ENCODE measurements at regions not wholly inside any gene's neighbourhood (a gene's known extent, or its start where the extent isn't known, plus 50 kb on each side); places are given as distances from the start of the nearest gene placed in this dataset.

DNA sequence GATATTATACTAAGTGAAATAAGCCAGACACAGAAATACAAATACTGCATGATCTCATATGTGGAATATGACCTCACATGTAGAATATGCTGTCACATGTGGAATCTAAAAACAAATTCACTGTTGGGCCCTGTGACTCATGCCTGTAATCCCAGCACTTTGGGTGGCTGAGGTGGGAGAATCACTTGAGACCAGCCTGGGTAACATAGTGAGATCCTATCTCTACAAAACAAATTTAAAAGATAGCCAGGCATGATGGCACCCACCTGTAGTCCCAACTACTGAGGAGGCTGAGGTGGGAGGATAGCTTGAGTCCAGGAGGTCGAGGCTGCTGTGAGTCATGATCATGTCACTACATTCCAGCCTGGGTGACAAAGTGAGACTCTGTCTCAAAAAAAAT lies 160.3 kb downstream of the PTEN start:
- no peak for TF ChIP-seq CTCF (IDR thresholded peaks at IDR 0.05)
- no peak for TF ChIP-seq POLR2A (IDR thresholded peaks at IDR 0.05)

Measured in Peyer's patch (tissue), 4 donors.